ENCODE measurements at regions not wholly inside any gene's neighbourhood (a gene's known extent, or its start where the extent isn't known, plus 50 kb on each side); places are given as distances from the start of the nearest gene placed in this dataset.
"Not testable (repeated sequence)": the region's sequence is repeated elsewhere in the genome, so short reads cannot be mapped to it uniquely, and the experiment has no call there.

- no peak overlapping the region for H3K4me3 ChIP-seq (ENCODE audit: low read depth, low read length)
- in situ Hi-C loops (cut with HindIII; ENCODE audit: low sequenced_read_pairs) = no loop called here
- TF ChIP-seq CTCF (IDR thresholded peaks at IDR 0.05; ENCODE audit: low read depth, low read length, missing control alignments) = no peak
- DNase-seq (ENCODE audit: low read depth) = no peak
Measured at GRCh38 chr5:179452356-179453230, 97.8 kb upstream of the RUFY1 start.

GRCh38 chr5:179451828-179452196 lies 98.5 kb upstream of the RUFY1 start:
- no peak for TF ChIP-seq CTCF (IDR thresholded peaks at IDR 0.05; ENCODE audit: low read depth, low read length, missing control alignments)
- H3K4me3 ChIP-seq (ENCODE audit: low read depth, low read length) = no peak overlapping the region
- DNase-seq (ENCODE audit: low read depth) = no peak
- in situ Hi-C loops (cut with HindIII; ENCODE audit: low sequenced_read_pairs) = no loop called here

GRCh38 chr5:179451114-179451827 lies 99.1 kb upstream of the RUFY1 start:
- no peak overlapping the region for H3K4me3 ChIP-seq (ENCODE audit: low read depth, low read length)
- no peak for DNase-seq (ENCODE audit: low read depth)
- in situ Hi-C loops (cut with HindIII; ENCODE audit: low sequenced_read_pairs) = no loop called here
- no peak for TF ChIP-seq CTCF (IDR thresholded peaks at IDR 0.05; ENCODE audit: low read depth, low read length, missing control alignments)

GRCh38 chr5:179449950-179450349 lies 100.4 kb upstream of the RUFY1 start:
- H3K4me3 ChIP-seq (ENCODE audit: low read depth, low read length); DNase-seq (ENCODE audit: low read depth); in situ Hi-C loops (cut with HindIII; ENCODE audit: low sequenced_read_pairs): not testable (repeated sequence)

- DNase-seq (ENCODE audit: low read depth); H3K4me3 ChIP-seq (ENCODE audit: low read depth, low read length); in situ Hi-C loops (cut with HindIII; ENCODE audit: low sequenced_read_pairs): not testable (repeated sequence)
Measured at GRCh38 chr5:179448282-179448681, 102.1 kb upstream of the RUFY1 start.

GRCh38 chr5:179442289-179442688 lies 97.0 kb upstream of the ADAMTS2 start:
- DNase-seq (ENCODE audit: low read depth); H3K4me3 ChIP-seq (ENCODE audit: low read depth, low read length); in situ Hi-C loops (cut with HindIII; ENCODE audit: low sequenced_read_pairs): not testable (repeated sequence)

- in situ Hi-C loops (cut with HindIII; ENCODE audit: low sequenced_read_pairs) = no loop called here
- TF ChIP-seq CTCF (IDR thresholded peaks at IDR 0.05; ENCODE audit: low read depth, low read length, missing control alignments) = no peak
- no peak for DNase-seq (ENCODE audit: low read depth)
Measured at GRCh38 chr5:179439181-179439985, 94.1 kb upstream of the ADAMTS2 start.

More at GRCh38 chr5:179439181-179439985, 94.1 kb upstream of the ADAMTS2 start:
- no peak overlapping the region for H3K4me3 ChIP-seq (ENCODE audit: low read depth, low read length)

Measured in astrocyte of the cerebellum (primary cell).